ENCODE measurements at regions not wholly inside any gene's neighbourhood (a gene's known extent, or its start where the extent isn't known, plus 50 kb on each side); places are given as distances from the start of the nearest gene placed in this dataset.

- Mint-ChIP-seq H3K4me1 (ENCODE audit: low read depth) (no peaks in the 10 kb centered on the region), H3K36me3 (ENCODE audit: low read depth) (no peaks in the 10 kb centered on the region), H3K27me3 (no peaks in the 10 kb centered on the region), H3K27ac (no peak overlapping the region), H3K9me3 (peaks cover 7% of the 10 kb centered on the region), H3K4me3 (no peak overlapping the region)
- H3K4me1 ChIP-seq (ENCODE audit: insufficient read depth, low read length): no peaks in the 10 kb centered on the region
- H3K27ac ChIP-seq (ENCODE audit: low read depth in 1 of 2, low read length in 2 of 2): no peak overlapping the region
- no peaks in the 10 kb centered on the region for H3K27me3 ChIP-seq (ENCODE audit: control insufficient read depth in 1 of 2, insufficient read depth in 2 of 2, low read length in 2 of 2)
- intact Hi-C loops (cut with DNase I, micrococcal nuclease): no loop called here
- ChIA-PET CTCF (no interaction called here), POLR2A (no interaction called here)
- no peak overlapping the region for H3K4me3 ChIP-seq (ENCODE audit: low read length)
- no peaks in the 10 kb centered on the region for H3K9me3 ChIP-seq (ENCODE audit: control insufficient read depth in 1 of 2, insufficient read depth in 1 of 2, low read length in 2 of 2)
- no peaks in the 10 kb centered on the region for H3K36me3 ChIP-seq (ENCODE audit: insufficient read depth, low read length)
- TF ChIP-seq CTCF (IDR thresholded peaks at IDR 0.05): no peak
- ATAC-seq (ENCODE audit: poor library complexity) (no peak), DNase-seq (no peak)
Measured at GRCh38 chr10:90167174-90168064, 466.0 kb downstream of the KIF20B start.

GRCh38 chr10:90168244-90168643, 466.9 kb downstream of the KIF20B start:
- Histone ChIP-seq H3K4me3 (ENCODE audit: low read length) (no peak overlapping the region), H3K27me3 (ENCODE audit: control insufficient read depth in 1 of 2, insufficient read depth in 2 of 2, low read length in 2 of 2) (no peaks in the 10 kb centered on the region), H3K36me3 (ENCODE audit: insufficient read depth, low read length) (no peaks in the 10 kb centered on the region), H3K4me1 (ENCODE audit: insufficient read depth, low read length) (no peaks in the 10 kb centered on the region), H3K27ac (ENCODE audit: low read depth in 1 of 2, low read length in 2 of 2) (no peak overlapping the region), H3K9me3 (ENCODE audit: control insufficient read depth in 1 of 2, insufficient read depth in 1 of 2, low read length in 2 of 2) (no peaks in the 10 kb centered on the region)
- ChIA-PET CTCF (no interaction called here), POLR2A (no interaction called here)
- no peaks in the 10 kb centered on the region for H3K4me1 Mint-ChIP-seq (ENCODE audit: low read depth)
- no peak for TF ChIP-seq CTCF (IDR thresholded peaks at IDR 0.05)
- H3K4me3 Mint-ChIP-seq: no peak overlapping the region
- no peak for ATAC-seq (ENCODE audit: poor library complexity)
- intact Hi-C loops (cut with DNase I, micrococcal nuclease): no loop called here
- DNase-seq: no peak
- peaks cover 7% of the 10 kb centered on the region for H3K9me3 Mint-ChIP-seq
- no peaks in the 10 kb centered on the region for H3K27me3 Mint-ChIP-seq
- H3K27ac Mint-ChIP-seq: no peak overlapping the region
- no peaks in the 10 kb centered on the region for H3K36me3 Mint-ChIP-seq (ENCODE audit: low read depth)

GRCh38 chr10:90171014-90171722, 469.8 kb downstream of the KIF20B start:
- Histone ChIP-seq H3K4me3 (ENCODE audit: low read length) (no peak overlapping the region), H3K9me3 (ENCODE audit: control insufficient read depth in 1 of 2, insufficient read depth in 1 of 2, low read length in 2 of 2) (no peaks in the 10 kb centered on the region), H3K27ac (ENCODE audit: low read depth in 1 of 2, low read length in 2 of 2) (no peak overlapping the region), H3K4me1 (ENCODE audit: insufficient read depth, low read length) (no peaks in the 10 kb centered on the region), H3K27me3 (ENCODE audit: control insufficient read depth in 1 of 2, insufficient read depth in 2 of 2, low read length in 2 of 2) (no peaks in the 10 kb centered on the region), H3K36me3 (ENCODE audit: insufficient read depth, low read length) (no peaks in the 10 kb centered on the region)
- ChIA-PET CTCF (no interaction called here), POLR2A (no interaction called here)
- H3K4me1 Mint-ChIP-seq (ENCODE audit: low read depth): no peaks in the 10 kb centered on the region
- H3K36me3 Mint-ChIP-seq (ENCODE audit: low read depth): no peaks in the 10 kb centered on the region
- no peak overlapping the region for H3K4me3 Mint-ChIP-seq
- no peak for DNase-seq
- H3K27me3 Mint-ChIP-seq: no peaks in the 10 kb centered on the region
- H3K9me3 Mint-ChIP-seq: peaks cover 7% of the 10 kb centered on the region
- no peak for ATAC-seq (ENCODE audit: poor library complexity)
- no peak for TF ChIP-seq CTCF (IDR thresholded peaks at IDR 0.05)
- no peak overlapping the region for H3K27ac Mint-ChIP-seq
- intact Hi-C loops (cut with DNase I, micrococcal nuclease): no loop called here

All from CD4-positive, alpha-beta T cell (primary cell).